Hepatocyte (in vitro differentiated cells): ENCODE measurements at regions not wholly inside any gene's neighbourhood (a gene's known extent, or its start where the extent isn't known, plus 50 kb on each side); places are given as distances from the start of the nearest gene placed in this dataset.

ENCODE experiments used
- DNase-seq: peaks from one replicate; pipeline ENCODE4 v3.0.0-alpha.2; 2016; ENCODE audit warnings: low spot score
- H2AFZ ChIP-seq: fragments of 200-600 bp; sonication (generic); 2 replicates; pipeline ENCODE4 v1.6.0; 2016; ENCODE audit warnings: antibody characterized with exemption, mild to moderate bottlenecking
- H3K27ac ChIP-seq: fragments of 200-600 bp; sonication (generic); 2 replicates; pipeline ENCODE4 v1.5.1; 2016; ENCODE audit warnings: mild to moderate bottlenecking
- H3K27me3 ChIP-seq: fragments of 200-600 bp; sonication (generic); 2 replicates; pipeline ENCODE4 v1.6.1; 2016
- H3K36me3 ChIP-seq: fragments of 200-600 bp; sonication (generic); replicated peaks from 2 replicates; pipeline ENCODE4 v1.5.1; 2016; ENCODE audit warnings: low read depth; ENCODE audit not compliant: insufficient read depth
- H3K4me1 ChIP-seq: fragments of 200-600 bp; sonication (generic); 2 replicates; pipeline ENCODE4 v1.5.1; 2016; ENCODE audit warnings: mild to moderate bottlenecking, moderate library complexity; ENCODE audit not compliant: insufficient read depth
- H3K4me2 ChIP-seq: fragments of 200-600 bp; sonication (generic); 2 replicates; pipeline ENCODE4 v1.6.0; 2016
- H3K4me3 ChIP-seq: fragments of 200-600 bp; sonication (generic); 2 replicates; pipeline ENCODE4 v1.5.1; 2016; ENCODE audit warnings: mild to moderate bottlenecking
- H3K79me2 ChIP-seq: fragments of 200-600 bp; sonication (generic); 2 replicates; pipeline ENCODE4 v1.6.0; 2017; ENCODE audit warnings: mild to moderate bottlenecking
- H3K9me2 ChIP-seq: fragments of 200-600 bp; sonication (generic); replicated peaks from 2 replicates; pipeline ENCODE4 v1.6.0; 2017; ENCODE audit warnings: mild to moderate bottlenecking; ENCODE audit not compliant: insufficient read depth
- H3K9me3 ChIP-seq: fragments of 200-600 bp; sonication (generic); 2 replicates; pipeline ENCODE4 v1.5.1; 2016; ENCODE audit warnings: low read depth, mild to moderate bottlenecking
- H4K20me1 ChIP-seq: fragments of 200-600 bp; sonication (generic); 2 replicates; pipeline ENCODE4 v1.6.0; 2016; ENCODE audit warnings: mild to moderate bottlenecking; ENCODE audit not compliant: insufficient read depth, poor library complexity, severe bottlenecking
- CTCF ChIP-seq: fragments of 200-600 bp; sonication (generic); IDR thresholded peaks from 2 replicates; pipeline ENCODE4 v1.5.1; 2016; ENCODE audit warnings: antibody characterized with exemption, mild to moderate bottlenecking; ENCODE audit not compliant: poor library complexity
- EZH2 ChIP-seq: fragments of 200-600 bp; sonication (generic); IDR thresholded peaks from 2 replicates; pipeline ENCODE4 v1.6.1; 2016; ENCODE audit warnings: antibody characterized with exemption, mild to moderate bottlenecking, borderline replicate concordance
- EZH2phosphoT487 ChIP-seq: fragments of 200-600 bp; sonication (generic); IDR thresholded peaks from one replicate; pipeline ENCODE4 v1.6.1; 2018; ENCODE audit warnings: antibody characterized with exemption, mild to moderate bottlenecking, low read depth, moderate library complexity; ENCODE audit not compliant: unreplicated experiment, severe bottlenecking
- WGBS: methylation state at CpG from one replicate; pipeline ENCODE4 v1.1.6; 2016; ENCODE audit warnings: low lambda C conversion rate; ENCODE audit errors: missing lambda C conversion rate; 5-methylcytosine and 5-hydroxymethylcytosine counted together

GRCh38 chr9:85332487-85332886, 409.3 kb downstream of the AGTPBP1 start:
- Histone ChIP-seq H2AFZ (no peak overlapping the region), H3K4me1 (no peaks in the 10 kb centered on the region), H3K4me2 (no peak overlapping the region), H3K79me2 (no peaks in the 10 kb centered on the region), H3K27me3 (peaks cover 27% of the 10 kb centered on the region), H3K9me2 (no peaks in the 10 kb centered on the region), H3K9me3 (no peaks in the 10 kb centered on the region), H4K20me1 (no peaks in the 10 kb centered on the region), H3K27ac (no peak overlapping the region), H3K36me3 (no peaks in the 10 kb centered on the region), H3K4me3 (no peak overlapping the region)
- TF ChIP-seq CTCF, result no peak
- TF ChIP-seq EZH2phosphoT487, result no peak
- TF ChIP-seq EZH2, result no peak
- WGBS, result 72% methylated on average over 4 of the region's 4 CpGs
- no peak for DNase-seq

GRCh38 chr9:85331626-85332025, 410.1 kb downstream of the AGTPBP1 start:
- Histone ChIP-seq H3K4me3 (no peak overlapping the region), H3K36me3 (no peaks in the 10 kb centered on the region), H3K27ac (no peak overlapping the region), H3K79me2 (no peaks in the 10 kb centered on the region), H3K9me3 (no peaks in the 10 kb centered on the region), H2AFZ (no peak overlapping the region), H3K4me2 (no peak overlapping the region), H4K20me1 (no peaks in the 10 kb centered on the region), H3K4me1 (no peaks in the 10 kb centered on the region), H3K27me3 (peaks cover 25% of the 10 kb centered on the region), H3K9me2 (no peaks in the 10 kb centered on the region)
- WGBS, result 4% methylated on average over 1 of the region's 1 CpG
- no peak for TF ChIP-seq CTCF
- no peak for TF ChIP-seq EZH2
- TF ChIP-seq EZH2phosphoT487, result no peak
- no peak for DNase-seq

GRCh38 chr9:85322592-85322991, 419.2 kb downstream of the AGTPBP1 start:
- Histone ChIP-seq H3K36me3 (no peaks in the 10 kb centered on the region), H3K4me1 (no peaks in the 10 kb centered on the region), H3K79me2 (no peaks in the 10 kb centered on the region), H3K27me3 (no peaks in the 10 kb centered on the region), H4K20me1 (no peaks in the 10 kb centered on the region), H3K4me2 (no peak overlapping the region), H3K9me2 (no peaks in the 10 kb centered on the region), H2AFZ (no peak overlapping the region), H3K4me3 (no peak overlapping the region), H3K27ac (no peak overlapping the region), H3K9me3 (no peaks in the 10 kb centered on the region)
- DNase-seq, result no peak
- no peak for TF ChIP-seq CTCF
- no peak for TF ChIP-seq EZH2
- no peak for TF ChIP-seq EZH2phosphoT487
- WGBS, result 90% methylated on average over 4 of the region's 4 CpGs

GRCh38 chr9:85321561-85321960, 420.2 kb downstream of the AGTPBP1 start:
- Histone ChIP-seq H3K9me2 (no peaks in the 10 kb centered on the region), H3K79me2 (no peaks in the 10 kb centered on the region), H4K20me1 (no peaks in the 10 kb centered on the region), H3K4me1 (no peaks in the 10 kb centered on the region), H3K27ac (no peak overlapping the region), H3K36me3 (no peaks in the 10 kb centered on the region), H3K4me2 (no peak overlapping the region), H3K27me3 (no peaks in the 10 kb centered on the region), H3K9me3 (no peaks in the 10 kb centered on the region), H2AFZ (no peak overlapping the region), H3K4me3 (no peak overlapping the region)
- WGBS, result 91% methylated on average over 5 of the region's 5 CpGs
- no peak for TF ChIP-seq EZH2phosphoT487
- DNase-seq, result no peak
